Breast epithelium (tissue), 4 donors: ENCODE measurements at regions not wholly inside any gene's neighbourhood (a gene's known extent, or its start where the extent isn't known, plus 50 kb on each side); places are given as distances from the start of the nearest gene placed in this dataset.

Experiments
- DNase-seq, 2 donors: peaks; one replicate each; pipeline ENCODE4 v3.0.0-alpha.2; 2019; ENCODE audit warnings: low spot score in 2 of 2
- H3K27ac ChIP-seq, 2 donors: fragments of 200-600 bp; sonication (generic) in 1 of 2; one replicate each; pipeline ENCODE4 v1.5.1; 2016 to 2019; ENCODE audit warnings: mild to moderate bottlenecking in 1 of 2
- H3K27me3 ChIP-seq, 2 donors: fragments of 200-600 bp; sonication (generic) in 1 of 2; one replicate each; pipeline versions ENCODE4 v1.5.1 to v1.6.0; 2017 to 2019; ENCODE audit warnings: control low read depth in 1 of 2, mild to moderate bottlenecking in 1 of 2
- H3K36me3 ChIP-seq: fragments of 200-600 bp; one replicate; pipeline ENCODE4 v1.5.1; 2019
- H3K4me1 ChIP-seq, 2 donors: fragments of 200-600 bp; sonication (generic); one replicate each; pipeline ENCODE4 v1.5.1; 2016 to 2019; ENCODE audit warnings: control low read depth in 1 of 2
- H3K4me3 ChIP-seq, 3 donors: fragments of 200-600 bp; sonication (generic); 1 replicate in 2 of 3; 2 replicates in 1 of 3; pipeline ENCODE4 v1.5.1; 2016 to 2019; ENCODE audit warnings: mild to moderate bottlenecking in 3 of 3, moderate library complexity in 2 of 3
- H3K9me3 ChIP-seq, 2 donors: fragments of 200-600 bp; sonication (generic) in 1 of 2; one replicate each; pipeline ENCODE4 v1.5.1; 2016 to 2019; ENCODE audit warnings: control low read depth in 1 of 2
- CTCF ChIP-seq, 3 donors: fragments of 450-650 bp; IDR thresholded peaks; one replicate each; pipeline ENCODE4 v1.5.1; 2016 to 2017; ENCODE audit warnings: antibody characterized with exemption in 3 of 3, mild to moderate bottlenecking in 3 of 3, moderate library complexity in 3 of 3
- POLR2A ChIP-seq: fragments of 450-650 bp; IDR thresholded peaks from one replicate; pipeline ENCODE4 v1.6.1; 2016; ENCODE audit warnings: antibody characterized with exemption, mild to moderate bottlenecking, moderate library complexity
- POLR2AphosphoS5 ChIP-seq, 3 donors: sonication (generic); formaldehyde crosslinking; IDR thresholded peaks; one replicate each; pipeline ENCODE4 v1.6.1; 2017; ENCODE audit warnings: antibody characterized with exemption in 3 of 3
- intact Hi-C: fragments of 100-400 bp; cut with DNase I; formaldehyde crosslinking; loops from one replicate; pipeline ENCODE4 v1.15.1; 2023; ENCODE audit warnings: low total_unique reads

- Histone ChIP-seq H3K36me3 (no peaks in the 10 kb centered on the region), H3K4me3 (no peak overlapping the region), H3K4me1 (peaks cover 0 to under 1% of the 10 kb centered on the region in 2 donors), H3K27me3 (no peaks in the 10 kb centered on the region), H3K27ac (no peak overlapping the region), H3K9me3 (no peaks in the 10 kb centered on the region)
- DNase-seq = no peak
- intact Hi-C loops = no loop called here
- TF ChIP-seq POLR2AphosphoS5 (IDR thresholded peaks at IDR 0.05) = no peak
- no peak for TF ChIP-seq POLR2A
- no peak for TF ChIP-seq CTCF (IDR thresholded peaks at IDR 0.05)
Observed at GRCh38 chr14:61614693-61615092, 80.6 kb upstream of the HIF1A start.

- Histone ChIP-seq H3K4me1 (no peaks in the 10 kb centered on the region), H3K27me3 (no peaks in the 10 kb centered on the region), H3K27ac (no peak overlapping the region), H3K9me3 (no peaks in the 10 kb centered on the region), H3K4me3 (no peak overlapping the region), H3K36me3 (no peaks in the 10 kb centered on the region)
- intact Hi-C loops = no loop called here
- no peak for TF ChIP-seq POLR2AphosphoS5 (IDR thresholded peaks at IDR 0.05)
- DNase-seq = no peak
Observed at GRCh38 chr14:61615743-61616523, 79.4 kb upstream of the HIF1A start.

GRCh38 chr14:61616524-61617185, 78.7 kb upstream of the HIF1A start:
- no peaks in the 10 kb centered on the region for H3K4me1 ChIP-seq
- intact Hi-C loops = no loop called here
- no peaks in the 10 kb centered on the region for H3K9me3 ChIP-seq
- H3K27me3 ChIP-seq = no peaks in the 10 kb centered on the region
- no peak overlapping the region for H3K4me3 ChIP-seq
- no peak for DNase-seq
- TF ChIP-seq POLR2A = no peak
- TF ChIP-seq POLR2AphosphoS5 (IDR thresholded peaks at IDR 0.05) = no peak
- no peak for TF ChIP-seq CTCF (IDR thresholded peaks at IDR 0.05)
- no peak overlapping the region for H3K27ac ChIP-seq
- H3K36me3 ChIP-seq = no peaks in the 10 kb centered on the region

DNA sequence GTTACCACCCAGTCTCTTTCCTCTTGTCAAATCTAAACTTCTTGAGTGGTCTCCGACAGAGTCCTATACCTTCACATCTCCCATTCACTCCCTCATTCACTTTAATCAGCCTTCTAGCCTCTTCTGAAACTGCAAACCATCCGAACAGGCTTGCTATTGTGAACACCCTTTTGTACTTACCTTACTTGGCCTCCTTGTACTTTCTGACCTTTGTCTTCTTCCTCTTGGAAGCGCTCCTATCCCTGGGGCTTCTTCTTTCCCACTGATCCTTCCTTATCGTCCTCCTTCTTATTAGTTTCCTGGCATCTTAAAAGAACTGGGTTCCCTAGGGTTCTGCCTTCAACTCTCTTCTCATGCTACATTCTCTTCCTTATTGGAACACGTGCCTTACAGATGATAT, 76.9 kb upstream of the HIF1A start:
- no peaks in the 10 kb centered on the region for H3K9me3 ChIP-seq
- intact Hi-C loops = no loop called here
- no peak for DNase-seq
- H3K27ac ChIP-seq = no peak overlapping the region
- no peak overlapping the region for H3K4me3 ChIP-seq
- TF ChIP-seq POLR2AphosphoS5 (IDR thresholded peaks at IDR 0.05) = no peak
- TF ChIP-seq CTCF (IDR thresholded peaks at IDR 0.05) = no peak
- TF ChIP-seq POLR2A = no peak
- H3K36me3 ChIP-seq = no peaks in the 10 kb centered on the region
- no peaks in the 10 kb centered on the region for H3K4me1 ChIP-seq
- H3K27me3 ChIP-seq = no peaks in the 10 kb centered on the region

- Histone ChIP-seq H3K27me3 (no peaks in the 10 kb centered on the region), H3K27ac (no peak overlapping the region), H3K4me1 (no peaks in the 10 kb centered on the region), H3K36me3 (no peaks in the 10 kb centered on the region), H3K9me3 (no peaks in the 10 kb centered on the region), H3K4me3 (no peak overlapping the region)
- TF ChIP-seq POLR2A (no peak), POLR2AphosphoS5 (IDR thresholded peaks at IDR 0.05) (no peak), CTCF (IDR thresholded peaks at IDR 0.05) (no peak)
- DNase-seq = no peak
- intact Hi-C loops = no loop called here
Observed at GRCh38 chr14:61619494-61619893, 75.8 kb upstream of the HIF1A start.
